GM12864 (cell line): ENCODE measurements at regions not wholly inside any gene's neighbourhood (a gene's known extent, or its start where the extent isn't known, plus 50 kb on each side); places are given as distances from the start of the nearest gene placed in this dataset.

Experiments used
- DNase-seq: peaks from one replicate; pipeline ENCODE4 v3.0.0-alpha.2; 2011; ENCODE audit warnings: low read depth
- H3K4me3 ChIP-seq: 2 replicates; pipeline ENCODE4 v1.5.1; 2011; ENCODE audit warnings: mild to moderate bottlenecking, low read depth, low read length, control low read depth
- CTCF ChIP-seq: IDR thresholded peaks from 2 replicates; pipeline ENCODE4 v1.5.1; 2011; ENCODE audit warnings: low read depth, mild to moderate bottlenecking, moderate library complexity, low read length, control low read depth, inconsistent platforms; ENCODE audit errors: missing control alignments

- no peak for DNase-seq
- no peak for TF ChIP-seq CTCF
- H3K4me3 ChIP-seq: no peak overlapping the region
These were observed 311.2 kb upstream of the GATB start for GRCh38 chr4:152072001-152072485.

GRCh38 chr4:152070854-152071253 is 310.0 kb upstream of the GATB start:
- no peak overlapping the region for H3K4me3 ChIP-seq
- no peak for DNase-seq
- TF ChIP-seq CTCF: no peak

- no peak for TF ChIP-seq CTCF
- DNase-seq: no peak
- no peak overlapping the region for H3K4me3 ChIP-seq
These were observed 308.1 kb upstream of the GATB start for GRCh38 chr4:152068866-152069265.

GRCh38 chr4:152065545-152065944 is 304.7 kb upstream of the GATB start:
- no peak for DNase-seq
- no peak for TF ChIP-seq CTCF

GRCh38 chr4:152064753-152065152 is 303.9 kb upstream of the GATB start:
- no peak overlapping the region for H3K4me3 ChIP-seq
- TF ChIP-seq CTCF: no peak

More at GRCh38 chr4:152065545-152065944, 304.7 kb upstream of the GATB start:
- no peak overlapping the region for H3K4me3 ChIP-seq

GRCh38 chr4:152064282-152064681 is 303.5 kb upstream of the GATB start:
- no peak for TF ChIP-seq CTCF
- DNase-seq: no peak
- H3K4me3 ChIP-seq: no peak overlapping the region

More at GRCh38 chr4:152064753-152065152, 303.9 kb upstream of the GATB start:
- DNase-seq: no peak

- no peak for TF ChIP-seq CTCF
- no peak overlapping the region for H3K4me3 ChIP-seq
These were observed 302.9 kb upstream of the GATB start for GRCh38 chr4:152063621-152064240.

More at GRCh38 chr4:152063621-152064240, 302.9 kb upstream of the GATB start:
- no peak for DNase-seq
